GM12878 (cell line): ENCODE measurements at regions not wholly inside any gene's neighbourhood (a gene's known extent, or its start where the extent isn't known, plus 50 kb on each side); places are given as distances from the start of the nearest gene placed in this dataset.

Source experiments
- BACH1 ChIP-seq: fragments of 450-650 bp; IDR thresholded peaks from 2 replicates; pipeline ENCODE4 v1.6.1; 2017; ENCODE audit warnings: mild to moderate bottlenecking, borderline replicate concordance
- CHD2 ChIP-seq: IDR thresholded peaks from 2 replicates; pipeline ENCODE4 v1.6.1; 2011; ENCODE audit warnings: low read depth, low read length, improper control_type of control experiment, borderline replicate concordance
- DPF2 ChIP-seq: fragments of 450-650 bp; IDR thresholded peaks from 2 replicates; pipeline ENCODE4 v1.6.1; 2017; ENCODE audit warnings: mild to moderate bottlenecking
- GATAD2B ChIP-seq: fragments of 450-650 bp; conservative IDR thresholded peaks from 2 replicates; pipeline ENCODE4 v1.6.1; 2017; ENCODE audit warnings: low read depth, mild to moderate bottlenecking, moderate library complexity
- HDAC6 ChIP-seq: fragments of 200-600 bp; sonication (generic); IDR thresholded peaks from one replicate; pipeline ENCODE4 v1.8.0; 2017; ENCODE audit warnings: antibody characterized with exemption; ENCODE audit not compliant: unreplicated experiment
- MYC ChIP-seq: IDR thresholded peaks from 2 replicates; pipeline ENCODE4 v1.6.1; 2011; ENCODE audit warnings: mild to moderate bottlenecking, low read length, moderate library complexity, inconsistent platforms; ENCODE audit not compliant: insufficient read depth, insufficient replicate concordance, insufficient read length, severe bottlenecking
- NR2C2 ChIP-seq: IDR thresholded peaks from 2 replicates; pipeline ENCODE4 v1.6.1; 2011; ENCODE audit warnings: borderline replicate concordance, low read depth; ENCODE audit not compliant: control insufficient read depth, insufficient read length
- POLR2A ChIP-seq: IDR thresholded peaks from 2 replicates; pipeline ENCODE4 v1.6.1; 2011; ENCODE audit warnings: low read depth, mild to moderate bottlenecking, low read length
- POLR2AphosphoS5 ChIP-seq: IDR thresholded peaks from 2 replicates; pipeline ENCODE4 v1.6.1; 2011; ENCODE audit warnings: mild to moderate bottlenecking, low read length, inconsistent platforms
- RBBP5 ChIP-seq: fragments of 200-600 bp; sonication (generic); conservative IDR thresholded peaks from 2 replicates; pipeline ENCODE4 v1.6.1; 2016
- REST ChIP-seq: IDR thresholded peaks from 2 replicates; pipeline ENCODE4 v1.6.1; 2012; ENCODE audit warnings: mild to moderate bottlenecking, low read depth, low read length
- TF ChIP-seq, protein P1 (sequence below), 3 experiments: IDR thresholded peaks in 2 of 3; conservative IDR thresholded peaks in 1 of 3; 2 replicates each; pipeline ENCODE4 v1.5.1; 2011; ENCODE audit warnings: low read depth in 3 of 3, low read length in 3 of 3, mild to moderate bottlenecking in 3 of 3, control low read depth in 2 of 3, moderate library complexity in 2 of 3, inconsistent platforms in 1 of 3, mixed read lengths in 1 of 3; ENCODE audit not compliant: control insufficient read depth in 2 of 3, insufficient read depth in 1 of 3; ENCODE audit errors: extremely low read depth in 1 of 3
- TF ChIP-seq, protein P2 (sequence below): IDR thresholded peaks from 2 replicates; pipeline ENCODE4 v1.6.1; 2011; ENCODE audit warnings: low read depth, mild to moderate bottlenecking, low read length, moderate library complexity, borderline replicate concordance; ENCODE audit errors: extremely low read depth
- TF ChIP-seq, protein P3 (sequence below): IDR thresholded peaks from 2 replicates; pipeline ENCODE4 v1.6.1; 2012; ENCODE audit warnings: low read depth, low read length, improper control_type of control experiment

- TF ChIP-seq, protein P1, sequence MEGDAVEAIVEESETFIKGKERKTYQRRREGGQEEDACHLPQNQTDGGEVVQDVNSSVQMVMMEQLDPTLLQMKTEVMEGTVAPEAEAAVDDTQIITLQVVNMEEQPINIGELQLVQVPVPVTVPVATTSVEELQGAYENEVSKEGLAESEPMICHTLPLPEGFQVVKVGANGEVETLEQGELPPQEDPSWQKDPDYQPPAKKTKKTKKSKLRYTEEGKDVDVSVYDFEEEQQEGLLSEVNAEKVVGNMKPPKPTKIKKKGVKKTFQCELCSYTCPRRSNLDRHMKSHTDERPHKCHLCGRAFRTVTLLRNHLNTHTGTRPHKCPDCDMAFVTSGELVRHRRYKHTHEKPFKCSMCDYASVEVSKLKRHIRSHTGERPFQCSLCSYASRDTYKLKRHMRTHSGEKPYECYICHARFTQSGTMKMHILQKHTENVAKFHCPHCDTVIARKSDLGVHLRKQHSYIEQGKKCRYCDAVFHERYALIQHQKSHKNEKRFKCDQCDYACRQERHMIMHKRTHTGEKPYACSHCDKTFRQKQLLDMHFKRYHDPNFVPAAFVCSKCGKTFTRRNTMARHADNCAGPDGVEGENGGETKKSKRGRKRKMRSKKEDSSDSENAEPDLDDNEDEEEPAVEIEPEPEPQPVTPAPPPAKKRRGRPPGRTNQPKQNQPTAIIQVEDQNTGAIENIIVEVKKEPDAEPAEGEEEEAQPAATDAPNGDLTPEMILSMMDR (IDR thresholded peaks at IDR 0.05 in 2 of 3, conservative IDR thresholded peaks at IDR 0.05 in 1 of 3; ENCODE audit: control insufficient read depth in 2 of 3, extremely low read depth in 1 of 3, insufficient read depth in 1 of 3, low read depth in 3 of 3, low read length in 3 of 3), result no peak
- TF ChIP-seq NR2C2, result no peak
- TF ChIP-seq DPF2, result no peak
- no peak for TF ChIP-seq CHD2
- no peak for TF ChIP-seq GATAD2B
- TF ChIP-seq REST, result no peak
- TF ChIP-seq RBBP5, result no peak
- TF ChIP-seq HDAC6, result no peak
- TF ChIP-seq, protein P2, sequence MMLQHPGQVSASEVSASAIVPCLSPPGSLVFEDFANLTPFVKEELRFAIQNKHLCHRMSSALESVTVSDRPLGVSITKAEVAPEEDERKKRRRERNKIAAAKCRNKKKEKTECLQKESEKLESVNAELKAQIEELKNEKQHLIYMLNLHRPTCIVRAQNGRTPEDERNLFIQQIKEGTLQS, result no peak
- TF ChIP-seq POLR2AphosphoS5, result no peak
- TF ChIP-seq POLR2A, result no peak
- TF ChIP-seq MYC, result no peak
- TF ChIP-seq BACH1, result no peak
- TF ChIP-seq, protein P3, sequence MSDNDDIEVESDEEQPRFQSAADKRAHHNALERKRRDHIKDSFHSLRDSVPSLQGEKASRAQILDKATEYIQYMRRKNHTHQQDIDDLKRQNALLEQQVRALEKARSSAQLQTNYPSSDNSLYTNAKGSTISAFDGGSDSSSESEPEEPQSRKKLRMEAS, result no peak
These were observed 56.7 kb upstream of the RCN1 start for GRCh38 chr11:32034149-32034548.
